ENCODE measurements at regions not wholly inside any gene's neighbourhood (a gene's known extent, or its start where the extent isn't known, plus 50 kb on each side); places are given as distances from the start of the nearest gene placed in this dataset.

DNA sequence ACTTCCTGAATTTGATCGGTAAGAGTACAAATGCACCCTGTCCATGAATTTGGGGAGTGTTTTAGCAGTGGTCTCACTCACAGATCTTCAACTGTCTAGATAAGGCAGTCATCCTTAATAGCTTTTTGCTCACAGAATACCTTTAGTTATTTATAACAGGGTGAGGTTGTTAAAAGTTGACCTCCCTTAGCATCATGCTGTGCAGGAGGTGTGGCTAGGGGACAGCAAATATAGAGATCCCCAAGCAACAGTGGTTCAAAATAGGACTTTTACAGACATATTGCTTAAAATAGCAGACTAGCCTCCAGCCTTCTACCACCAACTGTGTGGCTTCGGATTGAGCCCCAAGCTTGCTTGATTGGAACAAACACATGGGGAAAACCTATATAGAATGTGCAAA lies 724.4 kb downstream of the TLE1 start:
- TF ChIP-seq, protein P1, sequence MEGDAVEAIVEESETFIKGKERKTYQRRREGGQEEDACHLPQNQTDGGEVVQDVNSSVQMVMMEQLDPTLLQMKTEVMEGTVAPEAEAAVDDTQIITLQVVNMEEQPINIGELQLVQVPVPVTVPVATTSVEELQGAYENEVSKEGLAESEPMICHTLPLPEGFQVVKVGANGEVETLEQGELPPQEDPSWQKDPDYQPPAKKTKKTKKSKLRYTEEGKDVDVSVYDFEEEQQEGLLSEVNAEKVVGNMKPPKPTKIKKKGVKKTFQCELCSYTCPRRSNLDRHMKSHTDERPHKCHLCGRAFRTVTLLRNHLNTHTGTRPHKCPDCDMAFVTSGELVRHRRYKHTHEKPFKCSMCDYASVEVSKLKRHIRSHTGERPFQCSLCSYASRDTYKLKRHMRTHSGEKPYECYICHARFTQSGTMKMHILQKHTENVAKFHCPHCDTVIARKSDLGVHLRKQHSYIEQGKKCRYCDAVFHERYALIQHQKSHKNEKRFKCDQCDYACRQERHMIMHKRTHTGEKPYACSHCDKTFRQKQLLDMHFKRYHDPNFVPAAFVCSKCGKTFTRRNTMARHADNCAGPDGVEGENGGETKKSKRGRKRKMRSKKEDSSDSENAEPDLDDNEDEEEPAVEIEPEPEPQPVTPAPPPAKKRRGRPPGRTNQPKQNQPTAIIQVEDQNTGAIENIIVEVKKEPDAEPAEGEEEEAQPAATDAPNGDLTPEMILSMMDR (conservative IDR thresholded peaks at IDR 0.05) = no peak
- no peak for TF ChIP-seq ZFX (IDR thresholded peaks at IDR 0.05)

Data from C4-2B (cell line).